GM12801 (cell line): ENCODE measurements at regions not wholly inside any gene's neighbourhood (a gene's known extent, or its start where the extent isn't known, plus 50 kb on each side); places are given as distances from the start of the nearest gene placed in this dataset.

Experiments used
- TF ChIP-seq, protein P1 (sequence below): IDR thresholded peaks from one replicate; pipeline ENCODE4 v1.5.1; 2011; ENCODE audit warnings: control low read depth; ENCODE audit not compliant: insufficient read length; ENCODE audit errors: extremely low read depth

DNA sequence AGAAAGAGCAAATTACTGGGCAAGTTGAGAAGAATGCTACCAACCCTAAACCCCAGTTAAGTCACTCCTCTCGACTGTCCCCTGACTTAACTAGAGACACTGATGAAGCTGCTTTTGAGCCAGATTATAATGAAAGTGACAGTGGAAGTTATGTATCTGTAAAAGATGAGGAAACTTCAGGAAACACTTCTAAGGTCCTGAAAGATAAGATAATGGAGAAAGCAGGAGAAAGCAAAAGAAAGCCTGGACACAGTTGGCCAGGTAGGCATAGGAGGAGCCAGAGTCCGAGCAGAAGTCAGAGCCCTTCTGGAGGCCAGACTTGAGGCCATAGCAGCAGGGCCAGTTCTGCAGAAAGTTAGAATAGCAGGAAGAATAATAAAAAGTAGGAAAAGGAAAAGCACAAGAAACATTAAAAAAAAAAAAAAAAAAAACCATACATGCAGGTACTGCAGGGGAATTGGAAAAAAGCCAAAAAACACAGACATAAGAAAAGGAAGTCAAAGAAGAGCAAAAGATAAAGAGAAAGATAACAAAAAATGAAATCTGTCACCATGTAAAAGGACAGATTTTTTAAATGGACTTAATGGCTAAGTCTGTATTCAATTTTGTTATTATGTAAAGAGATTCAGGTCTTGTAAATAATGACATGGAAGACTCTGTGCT lies 101.0 kb upstream of the KCNMA1 start:
- TF ChIP-seq, protein P1, sequence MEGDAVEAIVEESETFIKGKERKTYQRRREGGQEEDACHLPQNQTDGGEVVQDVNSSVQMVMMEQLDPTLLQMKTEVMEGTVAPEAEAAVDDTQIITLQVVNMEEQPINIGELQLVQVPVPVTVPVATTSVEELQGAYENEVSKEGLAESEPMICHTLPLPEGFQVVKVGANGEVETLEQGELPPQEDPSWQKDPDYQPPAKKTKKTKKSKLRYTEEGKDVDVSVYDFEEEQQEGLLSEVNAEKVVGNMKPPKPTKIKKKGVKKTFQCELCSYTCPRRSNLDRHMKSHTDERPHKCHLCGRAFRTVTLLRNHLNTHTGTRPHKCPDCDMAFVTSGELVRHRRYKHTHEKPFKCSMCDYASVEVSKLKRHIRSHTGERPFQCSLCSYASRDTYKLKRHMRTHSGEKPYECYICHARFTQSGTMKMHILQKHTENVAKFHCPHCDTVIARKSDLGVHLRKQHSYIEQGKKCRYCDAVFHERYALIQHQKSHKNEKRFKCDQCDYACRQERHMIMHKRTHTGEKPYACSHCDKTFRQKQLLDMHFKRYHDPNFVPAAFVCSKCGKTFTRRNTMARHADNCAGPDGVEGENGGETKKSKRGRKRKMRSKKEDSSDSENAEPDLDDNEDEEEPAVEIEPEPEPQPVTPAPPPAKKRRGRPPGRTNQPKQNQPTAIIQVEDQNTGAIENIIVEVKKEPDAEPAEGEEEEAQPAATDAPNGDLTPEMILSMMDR, result no peak

- TF ChIP-seq, protein P1, result no peak
Observed at GRCh38 chr10:77737608-77738007, 100.0 kb upstream of the KCNMA1 start.

GRCh38 chr10:77732213-77733003 lies 94.8 kb upstream of the KCNMA1 start:
- TF ChIP-seq, protein P1, result no peak

- TF ChIP-seq, protein P1, result no peak
Observed at GRCh38 chr10:77727481-77727880, 89.9 kb upstream of the KCNMA1 start.

DNA sequence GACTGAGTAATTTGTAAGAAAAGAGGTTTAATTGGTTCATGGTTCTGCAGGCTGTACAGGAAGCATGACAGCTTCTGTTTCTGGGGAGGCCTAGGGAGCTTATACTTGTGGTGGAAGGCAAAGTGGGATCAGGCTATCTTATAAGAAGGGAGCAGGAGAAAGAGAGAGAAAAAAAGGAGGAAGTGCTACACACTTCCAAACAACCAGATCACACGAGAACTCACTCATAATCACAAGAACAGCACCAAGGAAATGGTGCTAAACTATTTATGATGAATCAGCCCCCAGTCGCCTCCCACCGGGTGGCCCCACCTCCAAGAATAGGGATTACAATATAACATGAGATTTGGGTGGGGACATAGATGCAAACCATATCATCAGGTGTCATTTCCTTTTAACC lies 89.1 kb upstream of the KCNMA1 start:
- TF ChIP-seq, protein P1, result no peak

DNA sequence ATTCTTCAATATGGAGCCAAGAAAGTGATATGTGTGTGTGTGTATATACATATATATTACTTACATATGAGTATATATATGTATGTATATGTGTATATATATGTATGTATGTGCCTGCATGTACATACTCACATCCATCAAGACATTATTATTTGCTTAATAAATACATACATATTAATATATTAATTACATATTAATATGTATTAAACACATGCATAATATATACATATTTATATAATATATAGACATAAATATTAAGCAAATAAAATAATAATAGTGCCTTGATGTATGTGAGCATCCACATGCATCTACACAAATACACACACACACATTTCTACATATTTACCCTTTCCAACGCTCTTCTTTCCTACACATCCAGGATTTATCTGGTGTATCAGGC lies 88.7 kb upstream of the KCNMA1 start:
- TF ChIP-seq, protein P1, result no peak

- TF ChIP-seq, protein P1, result no peak
Observed at GRCh38 chr10:77724820-77725219, 87.2 kb upstream of the KCNMA1 start.
